ENCODE measurements at regions not wholly inside any gene's neighbourhood (a gene's known extent, or its start where the extent isn't known, plus 50 kb on each side); places are given as distances from the start of the nearest gene placed in this dataset.

DNA sequence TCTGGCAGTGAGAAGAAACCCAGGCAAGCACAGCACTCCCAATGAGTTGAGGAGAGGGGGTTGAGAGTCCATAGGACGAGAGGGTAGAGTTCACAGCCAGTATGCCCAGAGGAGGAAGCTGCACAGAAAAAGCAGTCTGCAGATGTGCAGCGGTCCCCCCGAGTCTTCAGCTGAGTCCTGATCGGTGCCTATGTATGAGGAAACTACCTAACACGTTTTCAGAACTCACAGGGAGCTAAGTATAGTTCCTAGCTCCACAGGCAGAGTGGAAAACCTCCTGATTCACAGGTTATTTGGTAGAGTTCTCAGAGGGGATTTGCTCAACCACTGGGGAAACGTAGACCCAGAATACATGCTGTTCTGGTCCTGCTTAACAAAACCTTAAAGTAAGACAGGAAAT lies 271.3 kb upstream of the CNTNAP2 start:
- intact Hi-C loops (cut with micrococcal nuclease) (no loop called here), dilution Hi-C loops (cut with MboI; ENCODE audit: extremely low pct_ligation_motif_present, low sequenced_read_pairs) (no loop called here)
- Histone ChIP-seq H3K9me1 (replicated peaks; ENCODE audit: control insufficient read depth, extremely low read depth, insufficient read depth, low read length) (no peaks in the 10 kb centered on the region), H3K9me3 (replicated peaks; ENCODE audit: control insufficient read depth, insufficient read depth, low read length) (peaks cover 6% of the 10 kb centered on the region), H3K36me3 (ENCODE audit: control insufficient read depth in 2 of 2, extremely low read depth in 1 of 2, insufficient read depth in 2 of 2, low read length in 2 of 2) (no peaks in the 10 kb centered on the region), H3K9ac (replicated peaks; ENCODE audit: extremely low read depth, insufficient read depth, low read length) (no peak overlapping the region), H2AFZ (ENCODE audit: low read depth, low read length) (no peak overlapping the region), H3K27ac (ENCODE audit: insufficient read depth, low read depth, low read length) (no peak overlapping the region), H3K79me2 (ENCODE audit: control insufficient read depth, insufficient read depth, low read length) (no peaks in the 10 kb centered on the region), H3K4me2 (ENCODE audit: insufficient read depth, low read length) (no peak overlapping the region), H4K20me1 (replicated peaks; ENCODE audit: control insufficient read depth, extremely low read depth, insufficient read depth, low read length) (no peaks in the 10 kb centered on the region), H3K4me1 (ENCODE audit: control insufficient read depth, extremely low read depth, insufficient read depth, low read length) (no peaks in the 10 kb centered on the region), H3K27me3 (ENCODE audit: control insufficient read depth in 2 of 2, insufficient read depth in 2 of 2, low read length in 2 of 2) (no peaks in the 10 kb centered on the region), H3K4me3 (replicated peaks in 1 of 3; ENCODE audit: insufficient read depth in 1 of 3, low read depth in 1 of 3, low read length in 3 of 3) (no peak overlapping the region)
- TF ChIP-seq POLR2AphosphoS5 (IDR thresholded peaks at IDR 0.05; ENCODE audit: insufficient read depth, low read depth, low read length) (no peak), EZH2 (IDR thresholded peaks at IDR 0.05; ENCODE audit: borderline replicate concordance, low read depth, low read length, severe bottlenecking) (no peak), MYC (IDR thresholded peaks at IDR 0.05; ENCODE audit: low read depth, low read length) (no peak), POLR2A (IDR thresholded peaks at IDR 0.05; ENCODE audit: low read depth, low read length) (no peak), FOS (IDR thresholded peaks at IDR 0.05; ENCODE audit: borderline replicate concordance, insufficient read depth, low read length) (no peak), JUN (IDR thresholded peaks at IDR 0.05; ENCODE audit: borderline replicate concordance, insufficient read depth, insufficient read length, low read depth) (no peak), GATA2 (IDR thresholded peaks at IDR 0.05; ENCODE audit: insufficient read depth, insufficient read length, low read depth, low read length) (no peak)
- TF ChIP-seq, protein P1, sequence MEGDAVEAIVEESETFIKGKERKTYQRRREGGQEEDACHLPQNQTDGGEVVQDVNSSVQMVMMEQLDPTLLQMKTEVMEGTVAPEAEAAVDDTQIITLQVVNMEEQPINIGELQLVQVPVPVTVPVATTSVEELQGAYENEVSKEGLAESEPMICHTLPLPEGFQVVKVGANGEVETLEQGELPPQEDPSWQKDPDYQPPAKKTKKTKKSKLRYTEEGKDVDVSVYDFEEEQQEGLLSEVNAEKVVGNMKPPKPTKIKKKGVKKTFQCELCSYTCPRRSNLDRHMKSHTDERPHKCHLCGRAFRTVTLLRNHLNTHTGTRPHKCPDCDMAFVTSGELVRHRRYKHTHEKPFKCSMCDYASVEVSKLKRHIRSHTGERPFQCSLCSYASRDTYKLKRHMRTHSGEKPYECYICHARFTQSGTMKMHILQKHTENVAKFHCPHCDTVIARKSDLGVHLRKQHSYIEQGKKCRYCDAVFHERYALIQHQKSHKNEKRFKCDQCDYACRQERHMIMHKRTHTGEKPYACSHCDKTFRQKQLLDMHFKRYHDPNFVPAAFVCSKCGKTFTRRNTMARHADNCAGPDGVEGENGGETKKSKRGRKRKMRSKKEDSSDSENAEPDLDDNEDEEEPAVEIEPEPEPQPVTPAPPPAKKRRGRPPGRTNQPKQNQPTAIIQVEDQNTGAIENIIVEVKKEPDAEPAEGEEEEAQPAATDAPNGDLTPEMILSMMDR (IDR thresholded peaks at IDR 0.05; ENCODE audit: extremely low read depth in 1 of 2, insufficient read depth in 1 of 2, low read depth in 1 of 2, low read length in 2 of 2) = no peak
- TF ChIP-seq, protein P2, sequence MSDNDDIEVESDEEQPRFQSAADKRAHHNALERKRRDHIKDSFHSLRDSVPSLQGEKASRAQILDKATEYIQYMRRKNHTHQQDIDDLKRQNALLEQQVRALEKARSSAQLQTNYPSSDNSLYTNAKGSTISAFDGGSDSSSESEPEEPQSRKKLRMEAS (IDR thresholded peaks at IDR 0.05; ENCODE audit: insufficient read depth, insufficient read length) = no peak
- POLR2A ChIA-PET = no interaction called here
- DNase-seq (ENCODE audit: low read depth, low spot score) = no peak
- no peak for FAIRE-seq
- CTCF ChIA-PET = no interaction called here
- no TSS peak for BruUV-seq (replicated peaks)

Measured in endothelial cell of umbilical vein (primary cell).